BJ (cell line): ENCODE measurements at regions not wholly inside any gene's neighbourhood (a gene's known extent, or its start where the extent isn't known, plus 50 kb on each side); places are given as distances from the start of the nearest gene placed in this dataset.

Source experiments
- CTCF ChIA-PET: fragments of 350-600 bp; formaldehyde crosslinking; extraction: SDS; loops from one replicate; lab custom pipeline; 2021; ENCODE audit warnings: antibody characterized with exemption, inconsistent platforms; lab: Yijun Ruan, JAX
- POLR2A ChIA-PET: fragments of 300-600 bp; sonication (Branson Sonifier 250); formaldehyde crosslinking; extraction: SDS; loops from one replicate; lab custom pipeline; 2021; ENCODE audit warnings: antibody characterized with exemption; lab: Charles Lee
- DNase-seq: peaks from one replicate; pipeline ENCODE4 v3.0.0-alpha.2; 2011; ENCODE audit warnings: low read depth
- H3K27me3 ChIP-seq: 2 replicates; pipeline ENCODE4 v1.6.0; 2011; ENCODE audit warnings: low read length; ENCODE audit not compliant: control insufficient read depth, insufficient read depth
- H3K36me3 ChIP-seq: 2 replicates; pipeline ENCODE4 v1.5.1; 2011; ENCODE audit warnings: low read length; ENCODE audit not compliant: control insufficient read depth, insufficient read depth
- H3K4me3 ChIP-seq: 2 replicates; pipeline ENCODE4 v1.5.1; 2011; ENCODE audit warnings: low read depth, mild to moderate bottlenecking, control low read depth, low read length
- CTCF ChIP-seq: IDR thresholded peaks from 2 replicates; pipeline ENCODE4 v1.5.1; 2011; ENCODE audit warnings: low read depth, mild to moderate bottlenecking, control low read depth, inconsistent platforms, low read length, moderate library complexity; ENCODE audit not compliant: insufficient read depth

DNA sequence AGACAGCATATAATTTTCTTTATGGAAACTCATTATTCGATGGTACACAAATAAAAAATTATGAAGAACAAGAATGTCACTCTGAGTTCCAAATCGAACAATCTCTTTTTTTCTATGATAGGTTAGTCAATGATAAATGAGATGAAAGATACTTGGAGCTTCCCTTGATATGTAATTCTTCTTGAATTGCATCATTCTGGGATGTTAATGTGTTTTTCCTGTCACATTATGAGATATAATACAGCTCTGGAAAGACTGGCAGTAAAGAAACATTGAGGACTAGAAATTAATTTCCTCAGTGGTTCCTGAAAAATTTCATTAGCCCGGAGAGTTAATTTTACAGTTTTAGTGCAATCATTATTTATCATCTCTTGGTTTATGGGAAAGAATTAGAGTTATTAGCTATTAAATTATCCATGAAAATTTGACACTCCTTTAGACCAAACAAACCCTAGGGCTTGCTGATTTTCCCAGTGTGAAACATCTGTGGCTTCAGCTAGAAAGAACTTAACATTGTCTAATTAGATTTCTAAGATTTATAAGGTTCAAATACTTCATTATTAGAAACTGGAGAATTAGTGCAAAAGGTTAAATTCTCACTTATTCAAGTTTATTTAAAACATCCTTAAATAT, 1546.6 kb upstream of the TENM3 start:
- H3K36me3 ChIP-seq = no peaks in the 10 kb centered on the region
- CTCF ChIA-PET = no interaction called here
- no peak for TF ChIP-seq CTCF
- POLR2A ChIA-PET = no interaction called here
- no peak overlapping the region for H3K4me3 ChIP-seq
- DNase-seq = no peak
- no peaks in the 10 kb centered on the region for H3K27me3 ChIP-seq

- ChIA-PET CTCF (no interaction called here), POLR2A (no interaction called here)
These were observed 1544.5 kb upstream of the TENM3 start for GRCh38 chr4:180698550-180699195.

GRCh38 chr4:180706766-180707165, 1536.4 kb upstream of the TENM3 start:
- CTCF ChIA-PET = no interaction called here
- H3K4me3 ChIP-seq = no peak overlapping the region
- no peaks in the 10 kb centered on the region for H3K27me3 ChIP-seq
- POLR2A ChIA-PET = no interaction called here
- DNase-seq = no peak
- TF ChIP-seq CTCF = no peak
- no peaks in the 10 kb centered on the region for H3K36me3 ChIP-seq

More at GRCh38 chr4:180698550-180699195, 1544.5 kb upstream of the TENM3 start:
- Histone ChIP-seq H3K36me3 (no peaks in the 10 kb centered on the region), H3K4me3 (no peak overlapping the region), H3K27me3 (no peaks in the 10 kb centered on the region)
- TF ChIP-seq CTCF = no peak
- DNase-seq = no peak

GRCh38 chr4:180710628-180711337, 1532.4 kb upstream of the TENM3 start:
- POLR2A ChIA-PET = no interaction called here
- no peaks in the 10 kb centered on the region for H3K27me3 ChIP-seq
- no peak for TF ChIP-seq CTCF
- no peaks in the 10 kb centered on the region for H3K36me3 ChIP-seq
- no peak overlapping the region for H3K4me3 ChIP-seq
- DNase-seq = no peak
- CTCF ChIA-PET = no interaction called here

DNA sequence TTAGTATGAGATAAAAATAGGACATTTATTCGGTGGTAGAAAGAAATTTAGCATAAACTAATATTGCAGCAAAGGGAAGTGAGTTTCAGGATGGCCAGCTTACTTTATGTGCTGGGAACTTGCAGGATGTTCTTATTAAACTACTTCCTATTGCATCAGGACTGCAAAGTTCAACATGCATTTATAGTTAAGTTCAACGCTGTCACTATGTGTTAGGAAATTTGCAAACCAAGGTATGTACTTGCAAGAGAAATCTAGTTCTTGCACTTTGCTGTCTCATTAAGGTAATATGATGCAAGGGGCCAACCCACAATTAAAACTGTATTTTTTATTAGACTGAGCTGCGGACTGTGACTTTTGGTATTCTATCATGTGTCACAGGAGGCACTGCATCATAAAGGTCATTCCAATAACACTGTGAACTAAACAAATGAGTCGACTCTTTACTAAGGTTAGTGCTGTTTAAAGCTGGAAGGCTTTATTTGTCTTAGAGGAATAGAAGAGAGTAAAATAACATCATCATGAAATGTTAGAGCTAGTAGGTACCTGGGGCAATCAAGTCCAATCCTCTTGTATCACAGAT, 1525.7 kb upstream of the TENM3 start:
- TF ChIP-seq CTCF = no peak
- CTCF ChIA-PET = no interaction called here

More for the DNA sequence above, 1525.7 kb upstream of the TENM3 start:
- POLR2A ChIA-PET = no interaction called here
- no peaks in the 10 kb centered on the region for H3K27me3 ChIP-seq
- H3K36me3 ChIP-seq = no peaks in the 10 kb centered on the region
- DNase-seq = no peak
- no peak overlapping the region for H3K4me3 ChIP-seq
